Keratinocyte (primary cell): ENCODE measurements at regions not wholly inside any gene's neighbourhood (a gene's known extent, or its start where the extent isn't known, plus 50 kb on each side); places are given as distances from the start of the nearest gene placed in this dataset.

ENCODE experiments used
- DNase-seq: peaks from one replicate; pipeline ENCODE4 v3.0.0-alpha.2; 2011; ENCODE audit warnings: low read depth, missing footprints, low spot score
- FAIRE-seq: peaks from 2 replicates; lab custom pipeline; 2011; peaks lifted over from hg19 to GRCh38; lab: Jason Lieb, UNC
- H2AFZ ChIP-seq: 2 replicates; pipeline ENCODE4 v1.6.0; 2012; ENCODE audit warnings: low read length, control low read depth, inconsistent platforms; ENCODE audit not compliant: control insufficient read depth
- H3K27ac ChIP-seq: 2 replicates; pipeline ENCODE4 v1.5.1; 2011; ENCODE audit warnings: low read length; ENCODE audit not compliant: control insufficient read depth, insufficient read depth
- H3K27me3 ChIP-seq: 3 replicates; pipeline ENCODE4 v1.6.0; 2011; ENCODE audit warnings: low read length; ENCODE audit not compliant: control insufficient read depth, insufficient read depth; ENCODE audit errors: extremely low read depth
- H3K36me3 ChIP-seq, 2 experiments: 2 replicates in 1 of 2; 3 replicates in 1 of 2; pipeline ENCODE4 v1.5.1; 2011; ENCODE audit warnings: low read length in 2 of 2, mild to moderate bottlenecking in 1 of 2; ENCODE audit not compliant: control insufficient read depth in 2 of 2, insufficient read depth in 2 of 2; ENCODE audit errors: extremely low read depth in 1 of 2
- H3K4me1 ChIP-seq: 3 replicates; pipeline ENCODE4 v1.5.1; 2011; ENCODE audit warnings: low read length; ENCODE audit not compliant: control insufficient read depth, insufficient read depth; ENCODE audit errors: extremely low read depth
- H3K4me2 ChIP-seq: 3 replicates; pipeline ENCODE4 v1.6.0; 2011; ENCODE audit warnings: low read depth, low read length; ENCODE audit not compliant: control insufficient read depth, insufficient read depth; ENCODE audit errors: extremely low read depth
- H3K4me3 ChIP-seq, 3 experiments: fragments of 200-600 bp in 1 of 3; sonication (generic) in 1 of 3; 2 replicates in 2 of 3; 3 replicates in 1 of 3; pipeline ENCODE4 v1.5.1; 2011 to 2016; ENCODE audit warnings: low read length in 3 of 3, mild to moderate bottlenecking in 3 of 3, control low read depth in 2 of 3, inconsistent platforms in 1 of 3, low read depth in 1 of 3, mixed read lengths in 1 of 3, mixed run types in 1 of 3, moderate library complexity in 1 of 3; ENCODE audit not compliant: control insufficient read depth in 2 of 3, insufficient read depth in 2 of 3; ENCODE audit errors: extremely low read depth in 1 of 3
- H3K79me2 ChIP-seq: 2 replicates; pipeline ENCODE4 v1.6.0; 2012; ENCODE audit warnings: low read length; ENCODE audit not compliant: control insufficient read depth, insufficient read depth
- H3K9ac ChIP-seq: 3 replicates; pipeline ENCODE4 v1.6.0; 2011; ENCODE audit warnings: low read length; ENCODE audit not compliant: control insufficient read depth, insufficient read depth; ENCODE audit errors: extremely low read depth
- H3K9me1 ChIP-seq: 3 replicates; pipeline ENCODE4 v1.6.0; 2011; ENCODE audit warnings: low read length; ENCODE audit not compliant: control insufficient read depth, insufficient read depth; ENCODE audit errors: extremely low read depth
- H3K9me3 ChIP-seq: 2 replicates; pipeline ENCODE4 v1.5.1; 2012; ENCODE audit warnings: low read depth, low read length; ENCODE audit not compliant: control insufficient read depth
- H4K20me1 ChIP-seq: 3 replicates; pipeline ENCODE4 v1.6.0; 2011; ENCODE audit warnings: low read length; ENCODE audit not compliant: control insufficient read depth, insufficient read depth; ENCODE audit errors: extremely low read depth
- EZH2 ChIP-seq: IDR thresholded peaks from one replicate; pipeline ENCODE4 v1.6.1; 2012; ENCODE audit warnings: inconsistent platforms, mild to moderate bottlenecking, low read length, moderate library complexity
- dilution Hi-C: fragments of 300-500 bp; cut with MboI; formaldehyde crosslinking; loops from one replicate; pipeline ENCODE4 v1.7.0; 2020; ENCODE audit warnings: low sequenced_read_pairs; ENCODE audit not compliant: extremely low pct_ligation_motif_present
- TF ChIP-seq, protein P1 (sequence below), 3 experiments: IDR thresholded peaks in 1 of 3; conservative IDR thresholded peaks in 1 of 3; optimal IDR thresholded peaks in 1 of 3; 2 replicates in 2 of 3; 3 replicates in 1 of 3; pipeline versions ENCODE3 to v1.5.1; 2011; ENCODE audit warnings: low read length in 3 of 3, mild to moderate bottlenecking in 3 of 3, moderate library complexity in 2 of 3, control low read depth in 1 of 3, inconsistent platforms in 1 of 3; ENCODE audit not compliant: insufficient read depth in 2 of 3; ENCODE audit errors: extremely low read depth in 1 of 3

DNA sequence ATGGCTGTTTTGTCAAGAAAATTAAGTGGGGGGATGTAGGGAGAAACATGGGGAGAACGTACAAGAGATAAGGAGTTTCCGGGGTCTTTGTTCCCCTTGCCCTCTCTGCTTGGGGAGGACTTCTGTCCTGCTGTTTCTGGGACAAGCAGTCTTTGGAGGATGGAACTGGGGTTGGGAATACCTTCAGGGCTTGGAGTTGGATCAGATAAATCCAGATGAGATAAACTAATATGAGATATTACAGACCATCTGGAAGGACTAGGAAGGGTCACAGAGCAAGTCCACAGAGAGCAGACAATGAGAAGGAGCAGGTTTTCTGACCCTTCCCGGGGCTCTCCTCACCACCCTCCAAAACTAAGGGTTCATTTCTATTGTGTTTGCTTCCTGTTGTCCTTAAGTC is 237.5 kb downstream of the TSHZ3 start:
- FAIRE-seq (no peak), DNase-seq (no peak)
- H3K9ac ChIP-seq, result no peak overlapping the region
- TF ChIP-seq EZH2, result no peak
- TF ChIP-seq, protein P1, sequence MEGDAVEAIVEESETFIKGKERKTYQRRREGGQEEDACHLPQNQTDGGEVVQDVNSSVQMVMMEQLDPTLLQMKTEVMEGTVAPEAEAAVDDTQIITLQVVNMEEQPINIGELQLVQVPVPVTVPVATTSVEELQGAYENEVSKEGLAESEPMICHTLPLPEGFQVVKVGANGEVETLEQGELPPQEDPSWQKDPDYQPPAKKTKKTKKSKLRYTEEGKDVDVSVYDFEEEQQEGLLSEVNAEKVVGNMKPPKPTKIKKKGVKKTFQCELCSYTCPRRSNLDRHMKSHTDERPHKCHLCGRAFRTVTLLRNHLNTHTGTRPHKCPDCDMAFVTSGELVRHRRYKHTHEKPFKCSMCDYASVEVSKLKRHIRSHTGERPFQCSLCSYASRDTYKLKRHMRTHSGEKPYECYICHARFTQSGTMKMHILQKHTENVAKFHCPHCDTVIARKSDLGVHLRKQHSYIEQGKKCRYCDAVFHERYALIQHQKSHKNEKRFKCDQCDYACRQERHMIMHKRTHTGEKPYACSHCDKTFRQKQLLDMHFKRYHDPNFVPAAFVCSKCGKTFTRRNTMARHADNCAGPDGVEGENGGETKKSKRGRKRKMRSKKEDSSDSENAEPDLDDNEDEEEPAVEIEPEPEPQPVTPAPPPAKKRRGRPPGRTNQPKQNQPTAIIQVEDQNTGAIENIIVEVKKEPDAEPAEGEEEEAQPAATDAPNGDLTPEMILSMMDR (optimal IDR thresholded peaks at IDR 0.05 in 1 of 3, IDR thresholded peaks at IDR 0.05 in 1 of 3, conservative IDR thresholded peaks at IDR 0.05 in 1 of 3; ENCODE audit: extremely low read depth in 1 of 3, insufficient read depth in 2 of 3, low read length in 3 of 3), result no peak
- H3K9me1 ChIP-seq, result no peaks in the 10 kb centered on the region
- no peaks in the 10 kb centered on the region for H3K9me3 ChIP-seq
- no peak overlapping the region for H3K4me3 ChIP-seq
- no peaks in the 10 kb centered on the region for H3K79me2 ChIP-seq
- no peak overlapping the region for H3K27ac ChIP-seq
- H4K20me1 ChIP-seq, result no peaks in the 10 kb centered on the region
- H3K4me1 ChIP-seq, result no peaks in the 10 kb centered on the region
- H2AFZ ChIP-seq, result no peak overlapping the region
- dilution Hi-C loops, result no loop called here
- H3K4me2 ChIP-seq, result no peak overlapping the region
- H3K36me3 ChIP-seq, result no peaks in the 10 kb centered on the region
- H3K27me3 ChIP-seq, result no peaks in the 10 kb centered on the region

DNA sequence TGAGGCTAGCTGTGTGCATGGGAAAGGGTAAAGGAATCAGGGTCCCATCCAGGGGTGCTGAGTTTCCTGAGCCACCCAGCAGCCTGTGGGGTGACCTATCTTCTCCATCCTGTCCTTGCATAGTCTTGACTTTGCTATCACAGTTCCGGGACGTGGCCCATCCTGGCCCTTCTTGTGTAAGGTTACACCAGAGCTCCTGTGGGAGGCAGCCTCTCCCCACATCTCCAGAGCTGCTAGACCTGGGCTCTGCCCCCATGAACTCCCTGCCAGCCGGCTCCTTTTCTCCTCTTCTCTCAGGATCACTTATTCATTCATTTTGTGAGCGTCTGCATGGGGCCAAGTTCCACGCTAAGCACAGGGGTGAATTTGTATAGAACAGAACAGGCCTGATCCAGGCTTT is 238.9 kb downstream of the TSHZ3 start:
- FAIRE-seq, result no peak
- H3K4me2 ChIP-seq, result no peak overlapping the region
- H3K9me3 ChIP-seq, result no peaks in the 10 kb centered on the region
- no peaks in the 10 kb centered on the region for H3K9me1 ChIP-seq
- no peak overlapping the region for H3K9ac ChIP-seq
- no peak for DNase-seq
- H3K4me1 ChIP-seq, result no peaks in the 10 kb centered on the region
- no peaks in the 10 kb centered on the region for H3K79me2 ChIP-seq
- no peak overlapping the region for H3K27ac ChIP-seq
- dilution Hi-C loops, result no loop called here
- H3K4me3 ChIP-seq, result no peak overlapping the region
- no peaks in the 10 kb centered on the region for H3K27me3 ChIP-seq
- H4K20me1 ChIP-seq, result no peaks in the 10 kb centered on the region
- no peak overlapping the region for H2AFZ ChIP-seq
- no peaks in the 10 kb centered on the region for H3K36me3 ChIP-seq
- TF ChIP-seq, protein P1 (optimal IDR thresholded peaks at IDR 0.05 in 1 of 3, IDR thresholded peaks at IDR 0.05 in 1 of 3, conservative IDR thresholded peaks at IDR 0.05 in 1 of 3; ENCODE audit: extremely low read depth in 1 of 3, insufficient read depth in 2 of 3, low read length in 3 of 3), result peak; percentile 36 to 71 (median 43)
- no peak for TF ChIP-seq EZH2
